ENCODE measurements at regions not wholly inside any gene's neighbourhood (a gene's known extent, or its start where the extent isn't known, plus 50 kb on each side); places are given as distances from the start of the nearest gene placed in this dataset.

- no peak overlapping the region for H3K4me2 ChIP-seq (ENCODE audit: insufficient read depth, low read length)
- in situ Hi-C loops (cut with MboI) (no loop called here), intact Hi-C loops (cut with micrococcal nuclease) (no loop called here)
- POLR2A ChIA-PET: no interaction called here
- WGBS (ENCODE audit: insufficient coverage, low coverage, missing lambda C conversion rate): 0% methylated on average over 2 of the region's 2 CpGs
- CTCF ChIA-PET (ENCODE audit: low intra/inter-chr PET ratio): no interaction called here
- DNase-seq (ENCODE audit: extremely low read depth in 1 of 4, low spot score in 3 of 4) (no peak), FAIRE-seq (no peak), ATAC-seq (no peak)
- H3K9me3 ChIP-seq (replicated peaks; ENCODE audit: control insufficient read depth, insufficient read depth, low read depth, low read length): no peaks in the 10 kb centered on the region
- no peaks in the 10 kb centered on the region for H3K9me1 ChIP-seq (ENCODE audit: control insufficient read depth, insufficient read depth, low read length)
- H3K4me3 ChIP-seq: no peak overlapping the region
- H3K9ac ChIP-seq (ENCODE audit: insufficient read depth in 1 of 2, low read depth in 2 of 2, low read length in 2 of 2): no peak overlapping the region
- H3K36me3 ChIP-seq (ENCODE audit: control insufficient read depth, insufficient read depth, low read length): no peaks in the 10 kb centered on the region
- peak; percentile 91 for TF ChIP-seq ZNF707 (CRISPR knock-in tag; conservative IDR thresholded peaks at IDR 0.05)
- TF ChIP-seq MLLT1 (IDR thresholded peaks at IDR 0.05): no peak
- H4K20me1 ChIP-seq (replicated peaks; ENCODE audit: control insufficient read depth, insufficient read depth, low read length): no peaks in the 10 kb centered on the region
- H2AFZ ChIP-seq (ENCODE audit: low read depth, low read length): no peak overlapping the region
- no peaks in the 10 kb centered on the region for H3K27me3 ChIP-seq (ENCODE audit: control insufficient read depth in 2 of 2, insufficient read depth in 2 of 2, low read length in 2 of 2)
- no peaks in the 10 kb centered on the region for H3K4me1 ChIP-seq (replicated peaks in 1 of 2; ENCODE audit: control insufficient read depth in 2 of 2, insufficient read depth in 2 of 2, low read length in 2 of 2)
- no TSS peak for BruUV-seq (replicated peaks)
- no peak overlapping the region for H3K27ac ChIP-seq (ENCODE audit: extremely low read depth, low read depth, low read length)
- no peaks in the 10 kb centered on the region for H3K79me2 ChIP-seq (ENCODE audit: control insufficient read depth, insufficient read depth, low read length)
These were observed 138.6 kb upstream of the GPRIN3 start for GRCh38 chr4:89446193-89446592.

- no peaks in the 10 kb centered on the region for H3K79me2 ChIP-seq (ENCODE audit: control insufficient read depth, insufficient read depth, low read length)
- WGBS (ENCODE audit: insufficient coverage, low coverage, missing lambda C conversion rate): 3% methylated on average over 2 of the region's 2 CpGs
- H3K27ac ChIP-seq (ENCODE audit: extremely low read depth, low read depth, low read length): no peak overlapping the region
- no peaks in the 10 kb centered on the region for H3K36me3 ChIP-seq (ENCODE audit: control insufficient read depth, insufficient read depth, low read length)
- ATAC-seq (no peak), DNase-seq (ENCODE audit: extremely low read depth in 1 of 4, low spot score in 3 of 4) (no peak), FAIRE-seq (no peak)
- no peaks in the 10 kb centered on the region for H3K4me1 ChIP-seq (replicated peaks in 1 of 2; ENCODE audit: control insufficient read depth in 2 of 2, insufficient read depth in 2 of 2, low read length in 2 of 2)
- H4K20me1 ChIP-seq (replicated peaks; ENCODE audit: control insufficient read depth, insufficient read depth, low read length): no peaks in the 10 kb centered on the region
- no peaks in the 10 kb centered on the region for H3K9me3 ChIP-seq (replicated peaks; ENCODE audit: control insufficient read depth, insufficient read depth, low read depth, low read length)
- H2AFZ ChIP-seq (ENCODE audit: low read depth, low read length): no peak overlapping the region
- ChIA-PET POLR2A (no interaction called here), CTCF (ENCODE audit: low intra/inter-chr PET ratio) (no interaction called here)
- in situ Hi-C loops (cut with MboI) (no loop called here), intact Hi-C loops (cut with micrococcal nuclease) (loop anchor here (10.0 kb wide), 1 partner anchor 465 kb away; no protein-coding TSS in a partner anchor)
- no peak overlapping the region for H3K4me3 ChIP-seq
- no peak overlapping the region for H3K4me2 ChIP-seq (ENCODE audit: insufficient read depth, low read length)
- no peaks in the 10 kb centered on the region for H3K27me3 ChIP-seq (ENCODE audit: control insufficient read depth in 2 of 2, insufficient read depth in 2 of 2, low read length in 2 of 2)
- H3K9ac ChIP-seq (ENCODE audit: insufficient read depth in 1 of 2, low read depth in 2 of 2, low read length in 2 of 2): no peak overlapping the region
- BruUV-seq (replicated peaks): no TSS peak
- H3K9me1 ChIP-seq (ENCODE audit: control insufficient read depth, insufficient read depth, low read length): no peaks in the 10 kb centered on the region
- no peak for TF ChIP-seq GTF3C2 (IDR thresholded peaks at IDR 0.05; ENCODE audit: borderline replicate concordance, extremely low read depth, insufficient read length)
- no peak for TF ChIP-seq YY1 (IDR thresholded peaks at IDR 0.05; ENCODE audit: borderline replicate concordance in 1 of 3, control insufficient read depth in 1 of 3, extremely low read depth in 1 of 3, insufficient read depth in 3 of 3, insufficient read length in 1 of 3, insufficient replicate concordance in 2 of 3, low read depth in 1 of 3, low read length in 2 of 3)
- no peak for TF ChIP-seq ZNF707 (CRISPR knock-in tag; conservative IDR thresholded peaks at IDR 0.05)
- TF ChIP-seq JUNB (CRISPR knock-in tag; conservative IDR thresholded peaks at IDR 0.05): no peak
- no peak for TF ChIP-seq ZNF75A (CRISPR knock-in tag; IDR thresholded peaks at IDR 0.05)
- TF ChIP-seq EGR1 (conservative IDR thresholded peaks at IDR 0.05): no peak
- TF ChIP-seq TFE3 (CRISPR knock-in tag; IDR thresholded peaks at IDR 0.05): no peak
- TF ChIP-seq SIRT6 (IDR thresholded peaks at IDR 0.05; ENCODE audit: low read depth, low read length): no peak
These were observed 131.9 kb upstream of the GPRIN3 start for GRCh38 chr4:89439533-89439932.
